GM23338 (cell line): ENCODE measurements at regions not wholly inside any gene's neighbourhood (a gene's known extent, or its start where the extent isn't known, plus 50 kb on each side); places are given as distances from the start of the nearest gene placed in this dataset.

Source experiments
- ATAC-seq: fragments of 200-7000 bp; cut with Tn5 transposase; 3 replicates; pipeline ENCODE4 v1.9.1; 2020
- DNase-seq: peaks from one replicate; pipeline ENCODE4 v3.0.0-alpha.2; 2015; ENCODE audit warnings: low spot score
- H2AFZ ChIP-seq: fragments of 200-600 bp; sonication (generic); 2 replicates; pipeline ENCODE4 v1.8.0; 2016; ENCODE audit warnings: antibody characterized with exemption, mild to moderate bottlenecking, moderate library complexity
- H3F3A ChIP-seq: fragments of 200-600 bp; sonication (generic); replicated peaks from 2 replicates; pipeline ENCODE4 v1.8.0; 2017; ENCODE audit warnings: antibody characterized with exemption, mixed run types, low read depth
- H3K27ac ChIP-seq: fragments of 200-600 bp; sonication (generic); 2 replicates; pipeline ENCODE4 v1.6.1; 2016; ENCODE audit warnings: low read depth
- H3K27me3 ChIP-seq: fragments of 200-600 bp; sonication (generic); 2 replicates; pipeline ENCODE4 v1.8.0; 2016; ENCODE audit warnings: mild to moderate bottlenecking, mixed run types, moderate library complexity; ENCODE audit not compliant: insufficient read depth
- H3K36me3 ChIP-seq: fragments of 200-600 bp; sonication (generic); 2 replicates; pipeline ENCODE4 v1.8.0; 2016; ENCODE audit warnings: mild to moderate bottlenecking; ENCODE audit not compliant: insufficient read depth
- H3K4me1 ChIP-seq: fragments of 200-600 bp; sonication (generic); 2 replicates; pipeline ENCODE4 v1.8.0; 2016; ENCODE audit warnings: mild to moderate bottlenecking, moderate library complexity; ENCODE audit not compliant: insufficient read depth
- H3K4me2 ChIP-seq: fragments of 200-600 bp; sonication (generic); 2 replicates; pipeline ENCODE4 v1.7.1; 2017; ENCODE audit warnings: mixed run types
- H3K4me3 ChIP-seq: fragments of 200-600 bp; sonication (generic); 2 replicates; pipeline ENCODE4 v1.6.1; 2016; ENCODE audit warnings: mixed run types
- H3K79me2 ChIP-seq: fragments of 200-600 bp; sonication (generic); replicated peaks from 2 replicates; pipeline ENCODE4 v1.8.0; 2017; ENCODE audit warnings: mild to moderate bottlenecking; ENCODE audit not compliant: insufficient read depth
- H3K9me2 ChIP-seq: fragments of 200-600 bp; sonication (generic); 2 replicates; pipeline ENCODE4 v1.8.0; 2017; ENCODE audit not compliant: insufficient read depth
- H4K20me1 ChIP-seq: fragments of 200-600 bp; sonication (generic); replicated peaks from 2 replicates; pipeline ENCODE4 v1.8.0; 2017; ENCODE audit warnings: mild to moderate bottlenecking; ENCODE audit not compliant: insufficient read depth
- H3K27ac Mint-ChIP-seq: 2 replicates; pipeline ENCODE4 v1.8.0; 2020; ENCODE audit warnings: inconsistent platforms, mild to moderate bottlenecking, moderate library complexity, mixed read lengths
- H3K27me3 Mint-ChIP-seq: 3 replicates; pipeline ENCODE4 v1.8.0; 2022; ENCODE audit warnings: low read depth, mild to moderate bottlenecking, moderate library complexity, mixed read lengths, inconsistent platforms; ENCODE audit not compliant: insufficient read depth, poor library complexity
- H3K36me3 Mint-ChIP-seq: 3 replicates; pipeline ENCODE4 v1.8.0; 2021; ENCODE audit warnings: low read depth, mild to moderate bottlenecking, inconsistent platforms, moderate library complexity, mixed read lengths
- H3K4me1 Mint-ChIP-seq: 3 replicates; pipeline ENCODE4 v1.8.0; 2020; ENCODE audit warnings: mild to moderate bottlenecking, inconsistent platforms, mixed read lengths
- H3K4me3 Mint-ChIP-seq: 3 replicates; pipeline ENCODE4 v1.8.0; 2021; ENCODE audit warnings: moderate library complexity, mild to moderate bottlenecking, inconsistent platforms, mixed read lengths
- H3K9me3 Mint-ChIP-seq: 3 replicates; pipeline ENCODE4 v1.8.0; 2020; ENCODE audit warnings: moderate library complexity, mild to moderate bottlenecking, inconsistent platforms, mixed read lengths
- CREB1 ChIP-seq: fragments of 250-450 bp; sonication (Bioruptor Pico); IDR thresholded peaks from 2 replicates; pipeline ENCODE4 v1.5.0; 2020; ENCODE audit warnings: low read depth, mild to moderate bottlenecking, moderate library complexity
- CTCF ChIP-seq, 2 experiments: fragments of 200-600 bp in 1 of 2; sonication (generic) in 1 of 2; conservative IDR thresholded peaks; 2 replicates each; pipeline versions ENCODE4 v1.5.1 to v1.6.1; 2016 to 2017; ENCODE audit warnings: antibody characterized with exemption in 2 of 2, low read depth in 2 of 2, mild to moderate bottlenecking in 2 of 2, moderate library complexity in 1 of 2
- ETS1 ChIP-seq: IDR thresholded peaks from 2 replicates; pipeline ENCODE4 v1.6.1; 2016; ENCODE audit warnings: antibody characterized with exemption
- EZH2phosphoT487 ChIP-seq: fragments of 200-600 bp; sonication (generic); IDR thresholded peaks from one replicate; pipeline ENCODE4 v1.8.1; 2018; ENCODE audit warnings: antibody characterized with exemption; ENCODE audit not compliant: unreplicated experiment
- JUNB ChIP-seq: IDR thresholded peaks from one replicate; pipeline ENCODE4 v1.6.1; 2016; ENCODE audit warnings: antibody characterized with exemption; ENCODE audit not compliant: unreplicated experiment
- POLR2AphosphoS5 ChIP-seq: IDR thresholded peaks from 2 replicates; pipeline ENCODE4 v1.6.1; 2016; ENCODE audit warnings: antibody characterized with exemption, low read depth
- REST ChIP-seq: IDR thresholded peaks from one replicate; pipeline ENCODE4 v1.6.1; 2018; ENCODE audit warnings: antibody characterized with exemption; ENCODE audit not compliant: unreplicated experiment
- STAT1 ChIP-seq: IDR thresholded peaks from one replicate; pipeline ENCODE4 v1.6.1; 2016; ENCODE audit warnings: antibody characterized with exemption; ENCODE audit not compliant: unreplicated experiment
- ZNF114 ChIP-seq: fragments of 250-450 bp; sonication (Bioruptor Pico); IDR thresholded peaks from 2 replicates; pipeline ENCODE4 v1.5.0; 2020; ENCODE audit warnings: mild to moderate bottlenecking, moderate library complexity
- ZNF331 ChIP-seq: fragments of 250-450 bp; sonication (Bioruptor Pico); IDR thresholded peaks from 2 replicates; pipeline ENCODE4 v1.5.0; 2020; ENCODE audit warnings: low read depth, mild to moderate bottlenecking, moderate library complexity
- ZNF462 ChIP-seq: fragments of 250-450 bp; sonication (Bioruptor Pico); IDR thresholded peaks from 2 replicates; pipeline ENCODE4 v1.5.0; 2020; ENCODE audit warnings: mild to moderate bottlenecking, moderate library complexity

GRCh38 chr3:68072062-68072461 is 417.6 kb upstream of the SUCLG2 start (continued):
- TF ChIP-seq ZNF462 (CRISPR knock-in tag) (no peak), CTCF (conservative IDR thresholded peaks at IDR 0.05; ENCODE audit: low read depth in 2 of 2) (no peak), STAT1 (no peak), JUNB (no peak), CREB1 (CRISPR knock-in tag) (no peak), ZNF331 (no peak), EZH2phosphoT487 (no peak)

GRCh38 chr3:68070186-68070585 is 415.8 kb upstream of the SUCLG2 start:
- Histone ChIP-seq H3K27me3 (no peaks in the 10 kb centered on the region), H3F3A (no peaks in the 10 kb centered on the region), H3K4me3 (no peak overlapping the region), H3K4me1 (no peaks in the 10 kb centered on the region), H3K27ac (no peak overlapping the region), H3K36me3 (no peaks in the 10 kb centered on the region; the same call in 1 of the 2 replicates), H2AFZ (no peak overlapping the region), H3K9me2 (peaks cover 3% of the 10 kb centered on the region; the same call in 1 of the 2 replicates), H3K4me2 (no peak overlapping the region), H3K79me2 (no peaks in the 10 kb centered on the region), H4K20me1 (no peaks in the 10 kb centered on the region)
- Mint-ChIP-seq H3K9me3 (peaks cover 37% of the 10 kb centered on the region), H3K36me3 (peaks cover 27% of the 10 kb centered on the region), H3K27ac (no peak overlapping the region), H3K27me3 (peaks cover 3% of the 10 kb centered on the region), H3K4me1 (no peaks in the 10 kb centered on the region), H3K4me3 (no peak overlapping the region)
- ATAC-seq (no peak), DNase-seq (no peak)
- TF ChIP-seq EZH2phosphoT487 (no peak), REST (no peak), ETS1 (no peak), POLR2AphosphoS5 (no peak), ZNF114 (CRISPR knock-in tag) (no peak)
